KMS-11 (cell line): ENCODE measurements at regions not wholly inside any gene's neighbourhood (a gene's known extent, or its start where the extent isn't known, plus 50 kb on each side); places are given as distances from the start of the nearest gene placed in this dataset.

Experiments
- H2AFZ ChIP-seq: fragments of 200-600 bp; sonication (generic); 2 replicates; pipeline ENCODE4 v1.6.1; 2016; ENCODE audit warnings: antibody characterized with exemption, mixed run types, low read depth
- H3K27ac ChIP-seq: fragments of 200-600 bp; sonication (generic); 2 replicates; pipeline ENCODE4 v1.6.1; 2016; ENCODE audit warnings: mild to moderate bottlenecking, mixed run types
- H3K27me3 ChIP-seq: fragments of 200-600 bp; sonication (generic); 2 replicates; pipeline ENCODE4 v1.6.1; 2017; ENCODE audit warnings: mild to moderate bottlenecking, low read depth, mixed run types, moderate library complexity; ENCODE audit not compliant: insufficient read depth
- H3K36me3 ChIP-seq: fragments of 200-600 bp; sonication (generic); 2 replicates; pipeline ENCODE4 v1.6.1; 2017; ENCODE audit warnings: mild to moderate bottlenecking, mixed run types; ENCODE audit not compliant: insufficient read depth
- H3K4me1 ChIP-seq: fragments of 200-600 bp; sonication (generic); 2 replicates; pipeline ENCODE4 v1.6.1; 2016; ENCODE audit warnings: mild to moderate bottlenecking, low read depth, mixed run types; ENCODE audit not compliant: poor library complexity, severe bottlenecking
- H3K4me2 ChIP-seq: fragments of 200-600 bp; sonication (generic); 2 replicates; pipeline ENCODE4 v1.7.0; 2016; ENCODE audit warnings: mild to moderate bottlenecking, mixed run types
- H3K4me3 ChIP-seq: fragments of 200-600 bp; sonication (generic); IDR thresholded peaks from 2 replicates; pipeline ENCODE4 v1.6.1; 2017; ENCODE audit warnings: low read depth, low read length, mixed read lengths; ENCODE audit not compliant: insufficient read depth
- H3K79me2 ChIP-seq: fragments of 200-600 bp; sonication (generic); 2 replicates; pipeline ENCODE4 v1.6.1; 2016; ENCODE audit warnings: low read depth, mixed run types; ENCODE audit not compliant: insufficient read depth
- H3K9ac ChIP-seq: fragments of 200-600 bp; sonication (generic); 2 replicates; pipeline ENCODE4 v1.6.1; 2016; ENCODE audit warnings: mild to moderate bottlenecking, mixed run types
- H4K20me1 ChIP-seq: fragments of 200-600 bp; sonication (generic); 2 replicates; pipeline ENCODE4 v1.6.1; 2016; ENCODE audit warnings: mild to moderate bottlenecking, mixed run types; ENCODE audit not compliant: insufficient read depth
- CTCF ChIP-seq: fragments of 200-600 bp; sonication (generic); conservative IDR thresholded peaks from 2 replicates; pipeline ENCODE4 v1.6.1; 2017; ENCODE audit warnings: low read depth, mild to moderate bottlenecking, antibody characterized with exemption, low read length, moderate library complexity, mixed read lengths

DNA sequence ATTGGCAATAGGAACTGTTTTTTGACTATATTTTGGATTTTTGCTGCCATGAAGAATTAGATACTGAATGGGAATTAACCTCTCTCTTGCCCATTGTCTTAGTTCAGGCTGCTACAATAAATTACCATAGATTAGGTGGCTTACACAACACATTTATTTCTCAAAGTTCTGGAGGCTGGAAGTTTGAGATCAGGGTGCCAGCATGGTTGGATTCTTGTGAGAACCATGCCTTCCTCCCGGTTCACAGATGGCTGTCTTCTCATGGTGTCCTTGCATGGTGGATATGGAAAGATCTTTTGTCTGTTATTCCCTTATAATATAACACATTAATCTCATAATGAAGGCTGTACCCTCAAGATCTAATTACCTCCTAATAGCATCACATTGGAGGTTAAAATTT, 836.4 kb downstream of the SLC4A3 start:
- Histone ChIP-seq H4K20me1 (no peaks in the 10 kb centered on the region), H3K79me2 (no peaks in the 10 kb centered on the region), H3K4me1 (no peaks in the 10 kb centered on the region), H3K4me3 (no peak overlapping the region), H3K27me3 (no peaks in the 10 kb centered on the region), H3K4me2 (no peak overlapping the region), H2AFZ (no peak overlapping the region), H3K9ac (no peak overlapping the region), H3K27ac (no peak overlapping the region), H3K36me3 (no peaks in the 10 kb centered on the region)
- TF ChIP-seq CTCF, result no peak

- Histone ChIP-seq H4K20me1 (no peaks in the 10 kb centered on the region), H3K79me2 (no peaks in the 10 kb centered on the region), H3K4me2 (no peak overlapping the region), H3K27ac (no peak overlapping the region), H3K9ac (no peak overlapping the region), H3K27me3 (no peaks in the 10 kb centered on the region), H2AFZ (no peak overlapping the region), H3K4me1 (no peaks in the 10 kb centered on the region), H3K36me3 (no peaks in the 10 kb centered on the region), H3K4me3 (no peak overlapping the region)
- TF ChIP-seq CTCF, result no peak
Observed at GRCh38 chr2:220465700-220466099, 838.3 kb downstream of the SLC4A3 start.

- no peaks in the 10 kb centered on the region for H4K20me1 ChIP-seq
- H3K9ac ChIP-seq, result no peak overlapping the region
- no peak overlapping the region for H3K27ac ChIP-seq
- TF ChIP-seq CTCF, result no peak
- H3K36me3 ChIP-seq, result no peaks in the 10 kb centered on the region
- no peaks in the 10 kb centered on the region for H3K79me2 ChIP-seq
- no peaks in the 10 kb centered on the region for H3K27me3 ChIP-seq
- H3K4me3 ChIP-seq, result no peak overlapping the region
- no peak overlapping the region for H3K4me2 ChIP-seq
- H2AFZ ChIP-seq, result no peak overlapping the region
- H3K4me1 ChIP-seq, result no peaks in the 10 kb centered on the region
Observed at GRCh38 chr2:220466251-220466691, 838.8 kb downstream of the SLC4A3 start.

GRCh38 chr2:220469201-220469600, 841.8 kb downstream of the SLC4A3 start:
- H3K4me1 ChIP-seq, result no peaks in the 10 kb centered on the region
- H3K27ac ChIP-seq, result no peak overlapping the region
- H4K20me1 ChIP-seq, result no peaks in the 10 kb centered on the region
- no peak for TF ChIP-seq CTCF
- no peaks in the 10 kb centered on the region for H3K27me3 ChIP-seq
- H2AFZ ChIP-seq, result no peak overlapping the region
- no peak overlapping the region for H3K4me2 ChIP-seq
- no peak overlapping the region for H3K9ac ChIP-seq
- H3K4me3 ChIP-seq, result no peak overlapping the region
- H3K79me2 ChIP-seq, result no peaks in the 10 kb centered on the region
- H3K36me3 ChIP-seq, result no peaks in the 10 kb centered on the region
